ENCODE measurements at regions not wholly inside any gene's neighbourhood (a gene's known extent, or its start where the extent isn't known, plus 50 kb on each side); places are given as distances from the start of the nearest gene placed in this dataset.

GRCh38 chr2:156765043-156765442, 328.9 kb downstream of the GPD2 start:
- H4K91ac ChIP-seq (ENCODE audit: low read length) = no peak overlapping the region
- no peak overlapping the region for H2BK5ac ChIP-seq (ENCODE audit: low read depth, low read length, poor library complexity, severe bottlenecking)
- peaks cover under 1% of the 10 kb centered on the region for H3K9me3 ChIP-seq (ENCODE audit: control insufficient read depth, low read length)
- H3K27ac ChIP-seq (ENCODE audit: low read length, poor library complexity, severe bottlenecking) = no peak overlapping the region
- no peak overlapping the region for H3K9ac ChIP-seq (ENCODE audit: low read length)
- no peak overlapping the region for H2BK120ac ChIP-seq (ENCODE audit: low read depth, low read length)
- H3K18ac ChIP-seq (ENCODE audit: low read depth in 1 of 2, low read length in 2 of 2) = no peak overlapping the region
- no peaks in the 10 kb centered on the region for H3K4me1 ChIP-seq (ENCODE audit: control insufficient read depth, insufficient read depth, low read depth, low read length)
- no peaks in the 10 kb centered on the region for H3K79me1 ChIP-seq (replicated peaks; ENCODE audit: low read length, poor library complexity, severe bottlenecking)
- H3K4me2 ChIP-seq (ENCODE audit: low read length, poor library complexity, severe bottlenecking) = no peak overlapping the region
- no peak overlapping the region for H2BK12ac ChIP-seq (ENCODE audit: low read length in 2 of 2)
- H4K8ac ChIP-seq (ENCODE audit: low read length) = no peak overlapping the region
- no peak overlapping the region for H3K14ac ChIP-seq (ENCODE audit: low read length in 2 of 2)
- no peak overlapping the region for H2AK5ac ChIP-seq (ENCODE audit: low read length, severe bottlenecking)
- H3K27me3 ChIP-seq (ENCODE audit: control insufficient read depth in 1 of 2, insufficient read depth in 1 of 2, low read length in 2 of 2) = no peaks in the 10 kb centered on the region
- H2BK15ac ChIP-seq (ENCODE audit: low read depth, poor library complexity, severe bottlenecking) = no peak overlapping the region
- 63% methylated on average over 2 of the region's 2 CpGs for WGBS
- H2AFZ ChIP-seq (ENCODE audit: low read depth, low read length) = no peak overlapping the region
- no peak overlapping the region for H3K23ac ChIP-seq (ENCODE audit: low read length in 2 of 2)
- DNase-seq = no peak
- no peak overlapping the region for H3K4ac ChIP-seq (ENCODE audit: low read depth in 1 of 2, low read length in 2 of 2)
- H3K36me3 ChIP-seq (ENCODE audit: control insufficient read depth in 1 of 2, insufficient read depth in 2 of 2, low read depth in 1 of 2, low read length in 2 of 2) = no peaks in the 10 kb centered on the region
- no peak overlapping the region for H3K4me3 ChIP-seq (ENCODE audit: insufficient read depth in 1 of 2, low read depth in 1 of 2, low read length in 2 of 2)

- no peak overlapping the region for H2BK120ac ChIP-seq (ENCODE audit: low read depth, low read length)
- H3K36me3 ChIP-seq (ENCODE audit: control insufficient read depth in 1 of 2, insufficient read depth in 2 of 2, low read depth in 1 of 2, low read length in 2 of 2) = no peaks in the 10 kb centered on the region
- no peak overlapping the region for H4K91ac ChIP-seq (ENCODE audit: low read length)
- no peak overlapping the region for H3K4ac ChIP-seq (ENCODE audit: low read depth in 1 of 2, low read length in 2 of 2)
- H2AK5ac ChIP-seq (ENCODE audit: low read length, severe bottlenecking) = no peak overlapping the region
- no peak overlapping the region for H3K4me3 ChIP-seq (ENCODE audit: insufficient read depth in 1 of 2, low read depth in 1 of 2, low read length in 2 of 2)
- no peak overlapping the region for H4K8ac ChIP-seq (ENCODE audit: low read length)
- H2BK12ac ChIP-seq (ENCODE audit: low read length in 2 of 2) = no peak overlapping the region
- no peak overlapping the region for H2BK5ac ChIP-seq (ENCODE audit: low read depth, low read length, poor library complexity, severe bottlenecking)
- H3K18ac ChIP-seq (ENCODE audit: low read depth in 1 of 2, low read length in 2 of 2) = no peak overlapping the region
- no peaks in the 10 kb centered on the region for H3K27me3 ChIP-seq (ENCODE audit: control insufficient read depth in 1 of 2, insufficient read depth in 1 of 2, low read length in 2 of 2)
- no peaks in the 10 kb centered on the region for H3K79me1 ChIP-seq (replicated peaks; ENCODE audit: low read length, poor library complexity, severe bottlenecking)
- no peak overlapping the region for H3K4me2 ChIP-seq (ENCODE audit: low read length, poor library complexity, severe bottlenecking)
- H3K23ac ChIP-seq (ENCODE audit: low read length in 2 of 2) = no peak overlapping the region
- H3K9me3 ChIP-seq (ENCODE audit: control insufficient read depth, low read length) = peaks cover 3% of the 10 kb centered on the region
- H3K14ac ChIP-seq (ENCODE audit: low read length in 2 of 2) = no peak overlapping the region
- H2BK15ac ChIP-seq (ENCODE audit: low read depth, poor library complexity, severe bottlenecking) = no peak overlapping the region
- no peak overlapping the region for H2AFZ ChIP-seq (ENCODE audit: low read depth, low read length)
- 64% methylated on average over 1 of the region's 1 CpG for WGBS
- no peak overlapping the region for H3K9ac ChIP-seq (ENCODE audit: low read length)
- no peaks in the 10 kb centered on the region for H3K4me1 ChIP-seq (ENCODE audit: control insufficient read depth, insufficient read depth, low read depth, low read length)
- H3K27ac ChIP-seq (ENCODE audit: low read length, poor library complexity, severe bottlenecking) = no peak overlapping the region
- DNase-seq = no peak
These were observed 329.3 kb downstream of the GPD2 start for GRCh38 chr2:156765450-156765849.

- Histone ChIP-seq H3K4me3 (ENCODE audit: insufficient read depth in 1 of 2, low read depth in 1 of 2, low read length in 2 of 2) (no peak overlapping the region), H3K36me3 (ENCODE audit: control insufficient read depth in 1 of 2, insufficient read depth in 2 of 2, low read depth in 1 of 2, low read length in 2 of 2) (no peaks in the 10 kb centered on the region), H3K4me1 (ENCODE audit: control insufficient read depth, insufficient read depth, low read depth, low read length) (no peaks in the 10 kb centered on the region), H3K27me3 (ENCODE audit: control insufficient read depth in 1 of 2, insufficient read depth in 1 of 2, low read length in 2 of 2) (no peaks in the 10 kb centered on the region), H4K8ac (ENCODE audit: low read length) (no peak overlapping the region), H3K9me3 (ENCODE audit: control insufficient read depth, low read length) (peaks cover 3% of the 10 kb centered on the region), H2AFZ (ENCODE audit: low read depth, low read length) (no peak overlapping the region), H2BK5ac (ENCODE audit: low read depth, low read length, poor library complexity, severe bottlenecking) (no peak overlapping the region), H3K18ac (ENCODE audit: low read depth in 1 of 2, low read length in 2 of 2) (no peak overlapping the region), H3K23ac (ENCODE audit: low read length in 2 of 2) (no peak overlapping the region), H3K4ac (ENCODE audit: low read depth in 1 of 2, low read length in 2 of 2) (no peak overlapping the region), H3K9ac (ENCODE audit: low read length) (no peak overlapping the region), H4K91ac (ENCODE audit: low read length) (no peak overlapping the region), H3K79me1 (replicated peaks; ENCODE audit: low read length, poor library complexity, severe bottlenecking) (no peaks in the 10 kb centered on the region), H2BK12ac (ENCODE audit: low read length in 2 of 2) (no peak overlapping the region), H2BK15ac (ENCODE audit: low read depth, poor library complexity, severe bottlenecking) (no peak overlapping the region), H2BK120ac (ENCODE audit: low read depth, low read length) (no peak overlapping the region), H3K14ac (ENCODE audit: low read length in 2 of 2) (no peak overlapping the region), H2AK5ac (ENCODE audit: low read length, severe bottlenecking) (no peak overlapping the region), H3K4me2 (ENCODE audit: low read length, poor library complexity, severe bottlenecking) (no peak overlapping the region), H3K27ac (ENCODE audit: low read length, poor library complexity, severe bottlenecking) (no peak overlapping the region)
- DNase-seq = no peak
- WGBS = no CpG with 5 or more reads among the region's 1 CpG
These were observed 333.6 kb downstream of the GPD2 start for GRCh38 chr2:156769802-156770201.

GRCh38 chr2:156778916-156779315, 342.7 kb downstream of the GPD2 start:
- no peak overlapping the region for H3K14ac ChIP-seq (ENCODE audit: low read length in 2 of 2)
- H2BK120ac ChIP-seq (ENCODE audit: low read depth, low read length) = no peak overlapping the region
- 97% methylated on average over 3 of the region's 3 CpGs for WGBS
- no peak overlapping the region for H2AK5ac ChIP-seq (ENCODE audit: low read length, severe bottlenecking)
- H3K27me3 ChIP-seq (ENCODE audit: control insufficient read depth in 1 of 2, insufficient read depth in 1 of 2, low read length in 2 of 2) = no peaks in the 10 kb centered on the region
- H3K9me3 ChIP-seq (ENCODE audit: control insufficient read depth, low read length) = no peaks in the 10 kb centered on the region
- no peak overlapping the region for H2BK12ac ChIP-seq (ENCODE audit: low read length in 2 of 2)
- no peak overlapping the region for H3K4me2 ChIP-seq (ENCODE audit: low read length, poor library complexity, severe bottlenecking)
- no peak overlapping the region for H2BK15ac ChIP-seq (ENCODE audit: low read depth, poor library complexity, severe bottlenecking)
- no peak overlapping the region for H3K9ac ChIP-seq (ENCODE audit: low read length)
- H2AFZ ChIP-seq (ENCODE audit: low read depth, low read length) = no peak overlapping the region
- H3K4ac ChIP-seq (ENCODE audit: low read depth in 1 of 2, low read length in 2 of 2) = no peak overlapping the region
- H3K18ac ChIP-seq (ENCODE audit: low read depth in 1 of 2, low read length in 2 of 2) = no peak overlapping the region
- H3K27ac ChIP-seq (ENCODE audit: low read length, poor library complexity, severe bottlenecking) = no peak overlapping the region
- H4K8ac ChIP-seq (ENCODE audit: low read length) = no peak overlapping the region
- DNase-seq = no peak
- H4K91ac ChIP-seq (ENCODE audit: low read length) = no peak overlapping the region
- H3K79me1 ChIP-seq (replicated peaks; ENCODE audit: low read length, poor library complexity, severe bottlenecking) = no peaks in the 10 kb centered on the region
- H3K4me3 ChIP-seq (ENCODE audit: insufficient read depth in 1 of 2, low read depth in 1 of 2, low read length in 2 of 2) = no peak overlapping the region
- no peaks in the 10 kb centered on the region for H3K4me1 ChIP-seq (ENCODE audit: control insufficient read depth, insufficient read depth, low read depth, low read length)
- H2BK5ac ChIP-seq (ENCODE audit: low read depth, low read length, poor library complexity, severe bottlenecking) = no peak overlapping the region
- no peaks in the 10 kb centered on the region for H3K36me3 ChIP-seq (ENCODE audit: control insufficient read depth in 1 of 2, insufficient read depth in 2 of 2, low read depth in 1 of 2, low read length in 2 of 2)
- no peak overlapping the region for H3K23ac ChIP-seq (ENCODE audit: low read length in 2 of 2)
